ENCODE measurements at regions not wholly inside any gene's neighbourhood (a gene's known extent, or its start where the extent isn't known, plus 50 kb on each side); places are given as distances from the start of the nearest gene placed in this dataset.

- no peak overlapping the region for H2AFZ ChIP-seq (ENCODE audit: low read length)
- H3K9me3 ChIP-seq (ENCODE audit: low read length) = no peaks in the 10 kb centered on the region
- TF ChIP-seq CTCF (conservative IDR thresholded peaks at IDR 0.05; ENCODE audit: low read depth, low read length) (no peak), EZH2phosphoT487 (IDR thresholded peaks at IDR 0.05; ENCODE audit: borderline replicate concordance, low read length) (no peak), EZH2 (IDR thresholded peaks at IDR 0.05; ENCODE audit: low read length, unreplicated experiment) (no peak)
- H3K9me2 ChIP-seq (replicated peaks; ENCODE audit: low read length) = no peaks in the 10 kb centered on the region
- ATAC-seq (no peak), DNase-seq (no peak)
- no peaks in the 10 kb centered on the region for H3K4me1 ChIP-seq (ENCODE audit: insufficient read depth, low read length)
- BruUV-seq (replicated peaks) = no TSS peak
- H3K27me3 ChIP-seq (ENCODE audit: low read length) = no peaks in the 10 kb centered on the region
- H3K36me3 ChIP-seq (ENCODE audit: low read depth, low read length) = no peaks in the 10 kb centered on the region
- CTCF ChIA-PET = no interaction called here
- no peak overlapping the region for H3K9ac ChIP-seq (ENCODE audit: low read length)
- POLR2A ChIA-PET (ENCODE audit: unreplicated experiment) = no interaction called here
- H3K79me2 ChIP-seq (ENCODE audit: low read length) = no peaks in the 10 kb centered on the region
- intact Hi-C loops (cut with micrococcal nuclease) = no loop called here
- no peak overlapping the region for H3K4me3 ChIP-seq (ENCODE audit: low read length)
- H3K27ac ChIP-seq (ENCODE audit: low read length) = no peak overlapping the region
- no peaks in the 10 kb centered on the region for H3F3A ChIP-seq (ENCODE audit: low read length, unreplicated experiment)
- H3K4me2 ChIP-seq (ENCODE audit: low read length) = no peak overlapping the region
- H4K20me1 ChIP-seq (ENCODE audit: low read length) = no peaks in the 10 kb centered on the region
These were observed 1653.4 kb downstream of the SLITRK5 start for GRCh38 chr13:89324582-89324981.

- Histone ChIP-seq H3K9ac (ENCODE audit: low read length) (no peak overlapping the region), H3K9me2 (replicated peaks; ENCODE audit: low read length) (no peaks in the 10 kb centered on the region), H4K20me1 (ENCODE audit: low read length) (no peaks in the 10 kb centered on the region), H3K4me3 (ENCODE audit: low read length) (no peak overlapping the region), H2AFZ (ENCODE audit: low read length) (no peak overlapping the region), H3K36me3 (ENCODE audit: low read depth, low read length) (no peaks in the 10 kb centered on the region), H3K4me1 (ENCODE audit: insufficient read depth, low read length) (no peaks in the 10 kb centered on the region), H3K27ac (ENCODE audit: low read length) (no peak overlapping the region), H3K4me2 (ENCODE audit: low read length) (no peak overlapping the region), H3K79me2 (ENCODE audit: low read length) (no peaks in the 10 kb centered on the region), H3F3A (ENCODE audit: low read length, unreplicated experiment) (no peaks in the 10 kb centered on the region), H3K9me3 (ENCODE audit: low read length) (no peaks in the 10 kb centered on the region), H3K27me3 (ENCODE audit: low read length) (no peaks in the 10 kb centered on the region)
- intact Hi-C loops (cut with micrococcal nuclease) = no loop called here
- DNase-seq = no peak
- no peak for TF ChIP-seq CTCF (conservative IDR thresholded peaks at IDR 0.05; ENCODE audit: low read depth, low read length)
- no peak for TF ChIP-seq EZH2 (IDR thresholded peaks at IDR 0.05; ENCODE audit: low read length, unreplicated experiment)
- TF ChIP-seq EZH2phosphoT487 (IDR thresholded peaks at IDR 0.05; ENCODE audit: borderline replicate concordance, low read length) = no peak
- ChIA-PET POLR2A (ENCODE audit: unreplicated experiment) (no interaction called here), CTCF (no interaction called here)
- BruUV-seq (replicated peaks) = no TSS peak
- no peak for ATAC-seq
These were observed 1672.0 kb downstream of the SLITRK5 start for GRCh38 chr13:89343165-89343564.

- no peaks in the 10 kb centered on the region for H3K9me2 ChIP-seq (replicated peaks; ENCODE audit: low read length)
- H3K36me3 ChIP-seq (ENCODE audit: low read depth, low read length) = no peaks in the 10 kb centered on the region
- H3K9me3 ChIP-seq (ENCODE audit: low read length) = no peaks in the 10 kb centered on the region
- ChIA-PET POLR2A (ENCODE audit: unreplicated experiment) (no interaction called here), CTCF (no interaction called here)
- H3K4me2 ChIP-seq (ENCODE audit: low read length) = no peak overlapping the region
- intact Hi-C loops (cut with micrococcal nuclease) = no loop called here
- H3K27ac ChIP-seq (ENCODE audit: low read length) = no peak overlapping the region
- no peak overlapping the region for H3K4me3 ChIP-seq (ENCODE audit: low read length)
- H3K79me2 ChIP-seq (ENCODE audit: low read length) = no peaks in the 10 kb centered on the region
- no peak overlapping the region for H2AFZ ChIP-seq (ENCODE audit: low read length)
- no peak for ATAC-seq
- H3K4me1 ChIP-seq (ENCODE audit: insufficient read depth, low read length) = no peaks in the 10 kb centered on the region
- no TSS peak for BruUV-seq (replicated peaks)
- no peaks in the 10 kb centered on the region for H4K20me1 ChIP-seq (ENCODE audit: low read length)
- no peaks in the 10 kb centered on the region for H3F3A ChIP-seq (ENCODE audit: low read length, unreplicated experiment)
- no peaks in the 10 kb centered on the region for H3K27me3 ChIP-seq (ENCODE audit: low read length)
- no peak overlapping the region for H3K9ac ChIP-seq (ENCODE audit: low read length)
- TF ChIP-seq CTCF (conservative IDR thresholded peaks at IDR 0.05; ENCODE audit: low read depth, low read length) (no peak), EZH2 (IDR thresholded peaks at IDR 0.05; ENCODE audit: low read length, unreplicated experiment) (no peak), EZH2phosphoT487 (IDR thresholded peaks at IDR 0.05; ENCODE audit: borderline replicate concordance, low read length) (no peak)
- no peak for DNase-seq
These were observed 1681.2 kb downstream of the SLITRK5 start for GRCh38 chr13:89352384-89352783.
